ENCODE measurements at regions not wholly inside any gene's neighbourhood (a gene's known extent, or its start where the extent isn't known, plus 50 kb on each side); places are given as distances from the start of the nearest gene placed in this dataset.
A peak's percentile ranks its signal among the peaks of the same experiment; 100 is the strongest.
"Not testable (repeated sequence)": the region's sequence is repeated elsewhere in the genome, so short reads cannot be mapped to it uniquely, and the experiment has no call there.

- in situ Hi-C loops (cut with HindIII; ENCODE audit: low pct_unique_long_range_greater_than_20kb, low sequenced_read_pairs): not testable (repeated sequence)
These were observed 296.6 kb upstream of the SFSWAP start for GRCh38 chr12:131414155-131414922.

GRCh38 chr12:131415781-131416180 lies 295.1 kb upstream of the SFSWAP start:
- peak; percentile 55 for DNase-seq (ENCODE audit: low read depth, low spot score)
- in situ Hi-C loops (cut with HindIII; ENCODE audit: low pct_unique_long_range_greater_than_20kb, low sequenced_read_pairs): no loop called here

More at GRCh38 chr12:131414155-131414922, 296.6 kb upstream of the SFSWAP start:
- not testable (repeated sequence) for DNase-seq (ENCODE audit: low read depth, low spot score)

DNA sequence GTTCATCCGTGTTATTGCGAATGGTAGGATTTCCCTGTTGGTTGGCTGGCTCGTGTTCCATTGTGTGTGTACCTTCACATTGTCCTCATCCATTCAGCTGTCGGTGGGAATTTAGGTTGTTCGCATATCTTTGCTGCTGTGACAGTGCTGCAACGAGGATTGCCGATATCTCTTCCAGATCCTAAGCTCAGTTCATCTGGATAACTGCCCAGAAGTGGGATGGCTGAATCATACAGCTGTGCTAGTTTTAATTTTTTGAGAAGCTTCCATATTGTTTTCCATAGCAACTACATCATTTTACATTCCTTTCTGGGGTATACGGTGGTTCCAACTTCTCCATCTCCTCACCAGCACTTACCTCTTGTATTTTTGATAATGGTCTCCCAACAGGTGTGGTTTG lies 292.8 kb upstream of the SFSWAP start:
- no peak for DNase-seq (ENCODE audit: low read depth, low spot score)
- in situ Hi-C loops (cut with HindIII; ENCODE audit: low pct_unique_long_range_greater_than_20kb, low sequenced_read_pairs): no loop called here

- DNase-seq (ENCODE audit: low read depth, low spot score): no peak
- in situ Hi-C loops (cut with HindIII; ENCODE audit: low pct_unique_long_range_greater_than_20kb, low sequenced_read_pairs): no loop called here
These were observed 292.0 kb upstream of the SFSWAP start for GRCh38 chr12:131418884-131419283.

GRCh38 chr12:131420867-131421447 lies 289.9 kb upstream of the SFSWAP start:
- DNase-seq (ENCODE audit: low read depth, low spot score): no peak
- in situ Hi-C loops (cut with HindIII; ENCODE audit: low pct_unique_long_range_greater_than_20kb, low sequenced_read_pairs): no loop called here

- DNase-seq (ENCODE audit: low read depth, low spot score): no peak
These were observed 289.2 kb upstream of the SFSWAP start for GRCh38 chr12:131421509-131422186.

GRCh38 chr12:131422187-131422520 lies 288.7 kb upstream of the SFSWAP start:
- in situ Hi-C loops (cut with HindIII; ENCODE audit: low pct_unique_long_range_greater_than_20kb, low sequenced_read_pairs): no loop called here
- DNase-seq (ENCODE audit: low read depth, low spot score): no peak

More at GRCh38 chr12:131421509-131422186, 289.2 kb upstream of the SFSWAP start:
- in situ Hi-C loops (cut with HindIII; ENCODE audit: low pct_unique_long_range_greater_than_20kb, low sequenced_read_pairs): no loop called here

DNA sequence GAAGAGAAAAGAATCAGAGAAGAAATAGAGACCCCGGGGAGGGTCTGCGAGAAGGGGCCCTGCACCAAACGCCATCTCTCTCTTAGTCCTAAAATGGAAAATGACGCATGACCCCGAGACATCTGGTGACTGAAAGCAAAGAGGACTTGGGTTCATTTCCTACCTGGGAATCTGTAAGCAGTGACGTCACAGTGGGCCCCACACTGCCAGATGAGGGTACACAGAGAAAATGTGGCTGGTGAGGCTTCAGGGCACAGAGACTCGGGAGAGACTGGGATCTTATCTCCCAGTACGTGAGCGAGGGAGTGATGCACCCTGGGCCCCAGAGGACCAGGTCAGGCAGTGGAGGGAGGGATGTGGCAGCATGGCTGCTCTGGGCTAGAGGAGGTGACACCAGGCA lies 288.1 kb upstream of the SFSWAP start:
- in situ Hi-C loops (cut with HindIII; ENCODE audit: low pct_unique_long_range_greater_than_20kb, low sequenced_read_pairs): no loop called here

GRCh38 chr12:131424270-131424669 lies 286.6 kb upstream of the SFSWAP start:
- DNase-seq (ENCODE audit: low read depth, low spot score): no peak
- in situ Hi-C loops (cut with HindIII; ENCODE audit: low pct_unique_long_range_greater_than_20kb, low sequenced_read_pairs): no loop called here

More for the DNA sequence above, 288.1 kb upstream of the SFSWAP start:
- DNase-seq (ENCODE audit: low read depth, low spot score): no peak

- in situ Hi-C loops (cut with HindIII; ENCODE audit: low pct_unique_long_range_greater_than_20kb, low sequenced_read_pairs): no loop called here
- no peak for DNase-seq (ENCODE audit: low read depth, low spot score)
These were observed 285.5 kb upstream of the SFSWAP start for GRCh38 chr12:131425112-131426075.

DNA sequence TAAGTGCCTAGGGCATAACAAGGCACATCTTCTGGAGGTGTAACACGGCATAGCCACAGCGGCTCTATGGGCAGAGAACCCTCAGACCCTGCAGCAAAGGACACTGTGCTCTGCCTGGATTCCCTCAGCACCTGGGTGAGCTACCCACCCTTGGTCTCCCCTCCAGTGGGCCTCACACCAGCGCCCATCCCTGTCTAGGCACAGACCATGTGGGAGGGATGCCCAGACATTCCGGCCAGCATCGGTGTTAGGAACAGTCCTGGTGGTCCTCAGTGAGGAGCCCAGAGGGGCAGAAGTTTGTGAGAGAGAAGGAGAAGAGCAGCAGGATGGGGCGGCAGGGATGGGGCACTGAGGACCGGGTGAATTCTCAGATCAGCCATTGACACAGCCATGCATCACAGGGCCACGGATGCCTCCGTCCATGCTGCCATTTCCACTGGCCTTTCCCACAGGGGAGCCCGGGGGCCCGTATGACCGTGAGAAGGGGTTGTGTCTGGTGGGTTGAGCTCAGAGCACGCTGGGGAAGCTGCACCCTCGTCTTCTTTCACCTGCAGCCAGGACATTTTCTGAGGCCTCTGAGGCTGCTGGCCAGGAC lies 282.7 kb upstream of the SFSWAP start:
- in situ Hi-C loops (cut with HindIII; ENCODE audit: low pct_unique_long_range_greater_than_20kb, low sequenced_read_pairs): no loop called here
- DNase-seq (ENCODE audit: low read depth, low spot score): no peak

GRCh38 chr12:131429221-131429620 lies 281.7 kb upstream of the SFSWAP start:
- DNase-seq (ENCODE audit: low read depth, low spot score); in situ Hi-C loops (cut with HindIII; ENCODE audit: low pct_unique_long_range_greater_than_20kb, low sequenced_read_pairs): not testable (repeated sequence)

- in situ Hi-C loops (cut with HindIII; ENCODE audit: low pct_unique_long_range_greater_than_20kb, low sequenced_read_pairs); DNase-seq (ENCODE audit: low read depth, low spot score): not testable (repeated sequence)
These were observed 281.2 kb upstream of the SFSWAP start for GRCh38 chr12:131429697-131430096.

DNA sequence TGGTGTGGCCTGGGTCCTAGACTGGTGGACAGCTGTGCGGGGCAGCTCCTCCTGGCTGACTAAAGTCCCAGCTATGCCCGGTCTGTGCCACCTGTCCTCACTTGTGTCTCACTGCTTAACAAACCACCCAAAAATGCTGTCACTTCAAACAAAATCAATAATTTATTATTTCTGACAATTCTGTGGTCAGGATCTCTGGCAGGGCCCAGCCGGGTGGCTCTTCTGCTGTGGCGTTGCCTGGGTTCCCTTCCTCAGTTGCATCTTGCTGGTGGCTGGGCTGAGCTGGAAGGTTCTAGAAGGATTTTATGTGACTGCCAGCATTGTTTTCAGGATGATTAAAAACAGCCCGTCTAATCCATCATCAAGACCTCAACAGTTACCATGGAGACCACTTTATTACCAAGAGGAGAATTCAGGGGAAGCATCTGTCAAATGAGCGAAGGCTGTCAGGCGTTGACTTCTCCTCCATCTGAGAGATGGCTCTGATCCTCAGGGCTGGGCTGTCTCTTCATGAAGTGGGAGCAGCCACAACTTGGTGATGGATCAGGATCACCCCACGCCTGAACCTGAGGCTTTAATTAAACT lies 280.6 kb upstream of the SFSWAP start:
- no peak for DNase-seq (ENCODE audit: low read depth, low spot score)
- in situ Hi-C loops (cut with HindIII; ENCODE audit: low pct_unique_long_range_greater_than_20kb, low sequenced_read_pairs): no loop called here

DNA sequence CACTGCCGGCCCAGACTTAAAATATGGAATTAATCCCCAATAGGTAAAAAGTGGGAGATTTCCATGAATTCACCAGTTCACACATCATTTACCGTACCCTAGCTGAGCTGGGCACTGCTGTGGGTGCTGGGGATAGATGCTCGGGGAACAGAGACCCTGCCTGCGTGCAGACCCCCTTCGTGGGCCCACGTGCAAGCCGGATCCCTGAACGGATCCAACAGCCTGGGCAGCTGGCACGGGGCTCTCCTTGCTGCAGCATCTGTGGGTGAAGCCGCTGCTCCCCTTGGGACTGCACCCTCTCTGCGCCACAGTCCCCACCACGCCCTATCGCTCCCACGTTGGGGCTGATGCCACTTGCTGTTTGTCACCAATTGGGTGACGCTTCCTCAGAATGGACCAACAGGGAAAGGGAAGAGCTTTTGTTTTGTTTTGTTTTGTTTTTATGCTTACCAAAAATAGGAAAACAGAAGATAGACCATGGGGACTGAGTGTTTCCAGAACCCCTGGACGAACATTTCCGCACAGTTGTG lies 279.7 kb upstream of the SFSWAP start:
- in situ Hi-C loops (cut with HindIII; ENCODE audit: low pct_unique_long_range_greater_than_20kb, low sequenced_read_pairs): not testable (repeated sequence)

GRCh38 chr12:131432532-131433260 lies 278.2 kb upstream of the SFSWAP start:
- no peak for DNase-seq (ENCODE audit: low read depth, low spot score)
- in situ Hi-C loops (cut with HindIII; ENCODE audit: low pct_unique_long_range_greater_than_20kb, low sequenced_read_pairs): no loop called here

More for the DNA sequence above, 279.7 kb upstream of the SFSWAP start:
- DNase-seq (ENCODE audit: low read depth, low spot score): not testable (repeated sequence)

All from SK-MEL-5 (cell line).